Skeletal muscle satellite cell (primary cell): ENCODE measurements at regions not wholly inside any gene's neighbourhood (a gene's known extent, or its start where the extent isn't known, plus 50 kb on each side); places are given as distances from the start of the nearest gene placed in this dataset.
"Not testable (repeated sequence)": the region's sequence is repeated elsewhere in the genome, so short reads cannot be mapped to it uniquely, and the experiment has no call there.

ENCODE experiments used
- H3K27me3 ChIP-seq: 2 replicates; pipeline ENCODE4 v1.7.0; 2013; ENCODE audit warnings: low read length; ENCODE audit not compliant: control insufficient read depth, insufficient read depth
- H3K36me3 ChIP-seq: 2 replicates; pipeline ENCODE4 v1.7.0; 2013; ENCODE audit warnings: mild to moderate bottlenecking, control low read depth, low read length; ENCODE audit not compliant: insufficient read depth
- H3K4me1 ChIP-seq: 2 replicates; pipeline ENCODE4 v1.7.0; 2013; ENCODE audit warnings: low read length; ENCODE audit not compliant: control insufficient read depth, insufficient read depth
- H3K4me2 ChIP-seq: 2 replicates; pipeline ENCODE4 v1.7.0; 2013; ENCODE audit warnings: mild to moderate bottlenecking, low read length
- H3K4me3 ChIP-seq: 2 replicates; pipeline ENCODE4 v1.7.0; 2013; ENCODE audit warnings: low read length
- H3K9ac ChIP-seq: 2 replicates; pipeline ENCODE4 v1.7.0; 2013; ENCODE audit warnings: mild to moderate bottlenecking, low read depth, low read length, moderate library complexity
- H3K9me3 ChIP-seq: replicated peaks from 2 replicates; pipeline ENCODE4 v1.7.0; 2013; ENCODE audit warnings: mild to moderate bottlenecking, control low read depth, low read length

GRCh38 chr17:64765191-64765889 lies 103.2 kb upstream of the SMURF2 start:
- no peak overlapping the region for H3K4me2 ChIP-seq
- no peaks in the 10 kb centered on the region for H3K27me3 ChIP-seq
- no peak overlapping the region for H3K4me3 ChIP-seq
- H3K9me3 ChIP-seq = no peaks in the 10 kb centered on the region
- H3K9ac ChIP-seq = no peak overlapping the region
- peaks cover 11% of the 10 kb centered on the region for H3K36me3 ChIP-seq
- H3K4me1 ChIP-seq = no peaks in the 10 kb centered on the region

GRCh38 chr17:64750891-64751677 lies 89.0 kb upstream of the SMURF2 start:
- Histone ChIP-seq H3K9ac (no peak overlapping the region), H3K36me3 (peaks cover 37% of the 10 kb centered on the region), H3K9me3 (no peaks in the 10 kb centered on the region), H3K4me2 (no peak overlapping the region), H3K27me3 (no peaks in the 10 kb centered on the region), H3K4me3 (no peak overlapping the region), H3K4me1 (peaks cover 7% of the 10 kb centered on the region)

- Histone ChIP-seq H3K9ac (no peak overlapping the region), H3K36me3 (peaks cover 32% of the 10 kb centered on the region)
These were observed 88.4 kb upstream of the SMURF2 start for GRCh38 chr17:64750478-64750877.

GRCh38 chr17:64749306-64749705 lies 87.2 kb upstream of the SMURF2 start:
- Histone ChIP-seq H3K9me3 (no peaks in the 10 kb centered on the region), H3K36me3 (peaks cover 29% of the 10 kb centered on the region), H3K4me3 (no peak overlapping the region), H3K4me2 (no peak overlapping the region), H3K4me1 (peaks cover 7% of the 10 kb centered on the region), H3K27me3 (no peaks in the 10 kb centered on the region), H3K9ac (no peak overlapping the region)

More at GRCh38 chr17:64750478-64750877, 88.4 kb upstream of the SMURF2 start:
- Histone ChIP-seq H3K4me3 (no peak overlapping the region), H3K4me2 (no peak overlapping the region), H3K27me3 (no peaks in the 10 kb centered on the region), H3K4me1 (peaks cover 7% of the 10 kb centered on the region), H3K9me3 (no peaks in the 10 kb centered on the region)

- Histone ChIP-seq H3K4me3 (no peak overlapping the region), H3K4me1 (peaks cover 7% of the 10 kb centered on the region), H3K36me3 (peaks cover 25% of the 10 kb centered on the region), H3K9me3 (no peaks in the 10 kb centered on the region), H3K4me2 (peak overlapping the region; percentile 14), H3K27me3 (no peaks in the 10 kb centered on the region), H3K9ac (no peak overlapping the region)
These were observed 85.9 kb upstream of the SMURF2 start for GRCh38 chr17:64747938-64748540.

GRCh38 chr17:64742326-64742725 lies 80.2 kb upstream of the SMURF2 start:
- Histone ChIP-seq H3K4me2 (peak overlapping the region; percentile 40), H3K9me3 (no peaks in the 10 kb centered on the region), H3K4me1 (peaks cover 39% of the 10 kb centered on the region), H3K4me3 (no peak overlapping the region), H3K9ac (peak overlapping the region; percentile 61), H3K36me3 (no peaks in the 10 kb centered on the region), H3K27me3 (no peaks in the 10 kb centered on the region)

GRCh38 chr17:64741916-64742315 lies 79.8 kb upstream of the SMURF2 start:
- H3K36me3 ChIP-seq, H3K27me3 ChIP-seq, H3K9me3 ChIP-seq, H3K4me3 ChIP-seq: not testable (repeated sequence)
- Histone ChIP-seq H3K9ac (peak overlapping the region; percentile 61), H3K4me1 (peaks cover 39% of the 10 kb centered on the region), H3K4me2 (peak overlapping the region; percentile 40)

GRCh38 chr17:64741038-64741641 lies 79.0 kb upstream of the SMURF2 start:
- Histone ChIP-seq H3K4me2 (peak overlapping the region; percentile 71), H3K9ac (peak overlapping the region; percentile 61), H3K36me3 (no peaks in the 10 kb centered on the region), H3K4me1 (peaks cover 39% of the 10 kb centered on the region), H3K4me3 (no peak overlapping the region), H3K27me3 (no peaks in the 10 kb centered on the region), H3K9me3 (no peaks in the 10 kb centered on the region)

GRCh38 chr17:64739316-64740058 lies 77.4 kb upstream of the SMURF2 start:
- H3K9ac ChIP-seq = peak overlapping the region; percentile 53
- no peaks in the 10 kb centered on the region for H3K27me3 ChIP-seq
- peak overlapping the region; percentile 62 for H3K4me2 ChIP-seq
- H3K9me3 ChIP-seq = no peaks in the 10 kb centered on the region
- peaks cover 39% of the 10 kb centered on the region for H3K4me1 ChIP-seq
- H3K4me3 ChIP-seq = no peak overlapping the region
- H3K36me3 ChIP-seq = no peaks in the 10 kb centered on the region

- H3K9ac ChIP-seq = no peak overlapping the region
- no peak overlapping the region for H3K4me2 ChIP-seq
- no peaks in the 10 kb centered on the region for H3K36me3 ChIP-seq
- no peaks in the 10 kb centered on the region for H3K27me3 ChIP-seq
- no peaks in the 10 kb centered on the region for H3K9me3 ChIP-seq
- peaks cover 49% of the 10 kb centered on the region for H3K4me1 ChIP-seq
- H3K4me3 ChIP-seq = no peak overlapping the region
These were observed 74.8 kb upstream of the SMURF2 start for GRCh38 chr17:64736804-64737492.
